HG03095 (cell line): ENCODE measurements at regions not wholly inside any gene's neighbourhood (a gene's known extent, or its start where the extent isn't known, plus 50 kb on each side); places are given as distances from the start of the nearest gene placed in this dataset.
"Not testable (repeated sequence)": the region's sequence is repeated elsewhere in the genome, so short reads cannot be mapped to it uniquely, and the experiment has no call there.

Experiments
- ATAC-seq: cut with Tn5 transposase; IDR thresholded peaks from one replicate; pipeline ENCODE4 v1.9.1; 2021; ENCODE audit warnings: moderate library complexity; ENCODE audit not compliant: unreplicated experiment

- ATAC-seq, result no peak
Measured at GRCh38 chr1:73859227-73859626, 338.7 kb downstream of the LRRIQ3 start.

- ATAC-seq, result no peak
Measured at GRCh38 chr1:73854527-73854926, 343.4 kb downstream of the LRRIQ3 start.

- no peak for ATAC-seq
Measured at GRCh38 chr1:73842436-73842835, 355.5 kb downstream of the LRRIQ3 start.

GRCh38 chr1:73839922-73840321, 358.1 kb downstream of the LRRIQ3 start:
- ATAC-seq, result no peak

DNA sequence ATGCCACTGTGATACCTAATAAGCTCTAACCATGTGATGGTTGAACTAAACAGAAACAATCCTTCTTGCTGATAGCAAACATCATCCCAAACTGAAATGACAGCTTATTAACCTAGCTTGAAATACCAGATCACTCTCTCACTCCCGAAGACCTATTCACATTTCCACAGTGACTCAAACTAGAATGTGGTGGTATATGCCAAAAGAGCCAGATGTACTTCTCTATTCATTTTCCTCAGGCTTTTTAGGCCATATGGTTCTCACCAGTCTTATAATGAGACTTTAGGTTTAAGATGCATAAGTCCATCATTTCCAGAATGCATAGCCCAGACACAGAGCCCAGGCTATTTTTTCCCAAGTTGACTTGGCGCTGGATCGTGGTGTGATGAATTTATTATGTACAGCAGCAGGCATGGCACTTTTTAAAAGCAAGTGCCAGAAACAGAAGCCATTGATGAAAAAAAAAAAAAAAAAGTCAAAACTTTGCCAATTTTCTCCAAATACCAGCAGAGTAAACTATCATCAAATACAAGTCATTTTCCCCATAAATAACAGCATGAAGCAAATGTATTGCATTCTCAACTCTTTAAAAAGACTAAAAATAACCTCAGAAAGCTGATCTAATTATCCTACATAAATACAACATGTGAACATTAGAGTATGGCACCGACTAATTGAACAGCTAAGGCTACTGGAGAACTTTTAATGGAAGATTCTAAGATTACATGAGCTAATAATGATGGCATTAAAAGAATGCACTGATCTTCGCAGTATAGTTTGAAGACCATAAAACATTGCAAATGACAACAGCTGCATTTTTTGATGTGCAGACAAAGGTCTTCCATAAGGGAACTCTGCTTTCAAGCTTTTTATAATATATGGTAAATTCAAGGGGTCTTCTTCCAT, 365.4 kb downstream of the LRRIQ3 start:
- ATAC-seq, result no peak

DNA sequence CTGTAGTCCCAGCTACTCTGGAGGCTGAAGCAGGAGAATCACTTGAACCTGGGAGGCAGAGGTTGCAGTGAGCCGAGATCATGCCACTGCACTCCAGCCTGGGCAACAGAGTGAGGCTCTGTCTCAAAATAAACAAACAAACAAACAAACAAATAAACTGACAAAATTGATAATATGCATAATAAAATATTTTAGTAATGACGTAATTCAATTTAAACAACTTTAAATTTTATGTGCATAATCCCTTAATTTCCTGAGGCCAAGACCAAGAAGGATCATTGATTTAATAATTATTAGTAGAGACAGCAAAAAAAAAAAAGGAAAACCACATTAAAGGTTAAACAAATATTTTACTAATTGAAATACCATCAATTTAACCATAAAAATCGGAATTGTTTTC, 370.7 kb downstream of the LRRIQ3 start:
- not testable (repeated sequence) for ATAC-seq

DNA sequence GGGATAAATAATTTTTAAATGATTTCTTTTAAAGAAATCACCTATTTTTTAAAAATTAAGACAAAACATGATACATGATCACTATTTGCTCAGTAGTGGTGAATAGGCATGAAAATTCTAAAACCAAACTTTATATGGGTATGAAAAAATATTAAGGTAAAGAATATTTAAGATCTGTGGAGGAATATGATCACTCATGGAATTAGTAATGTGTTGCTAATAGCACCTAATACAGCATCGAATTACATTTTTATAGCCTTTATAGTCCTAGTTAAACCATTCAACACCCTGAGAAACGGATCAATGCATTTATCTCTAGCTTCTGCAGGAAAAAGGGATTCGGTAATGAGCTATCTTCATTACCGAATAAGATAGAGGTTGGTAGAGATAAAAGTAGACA, 373.9 kb downstream of the LRRIQ3 start:
- no peak for ATAC-seq

GRCh38 chr1:73821520-73821919, 376.5 kb downstream of the LRRIQ3 start:
- no peak for ATAC-seq

DNA sequence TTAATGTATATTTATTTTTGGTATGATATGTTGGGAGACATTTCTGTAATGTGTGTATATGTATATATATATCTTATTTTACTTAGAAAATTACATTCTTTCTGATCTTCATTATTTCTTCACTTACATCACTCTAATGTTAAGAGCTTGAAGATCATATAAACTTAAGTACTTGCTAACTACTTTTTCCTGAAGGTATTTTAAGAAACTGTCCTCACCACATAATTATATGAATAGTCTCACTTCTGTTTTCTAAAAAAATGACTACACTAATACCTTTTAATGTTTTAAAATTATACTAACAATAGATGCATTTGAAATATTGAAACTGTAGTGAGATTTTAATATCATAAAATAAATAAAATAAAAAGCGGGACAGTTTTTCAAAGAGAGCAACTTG, 377.1 kb downstream of the LRRIQ3 start:
- ATAC-seq, result no peak

DNA sequence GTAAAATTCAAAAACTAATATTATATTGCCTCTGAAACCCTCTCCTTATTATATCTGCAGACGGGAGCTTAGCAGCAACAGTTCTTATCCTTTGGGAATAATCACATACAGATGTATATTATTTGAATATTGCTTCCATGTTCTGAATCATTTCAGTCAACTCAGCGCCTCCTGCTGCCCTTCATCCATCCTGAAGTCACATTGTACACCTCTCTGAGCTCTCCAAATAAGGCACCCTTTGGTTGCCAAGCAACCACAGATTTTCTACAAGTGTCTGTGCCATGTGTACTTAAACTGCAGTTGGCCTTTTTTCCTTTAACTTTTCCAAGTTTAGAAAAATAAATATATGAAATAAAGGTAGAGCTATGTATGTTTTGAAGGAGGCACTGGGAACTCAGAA, 384.3 kb downstream of the LRRIQ3 start:
- ATAC-seq, result no peak

DNA sequence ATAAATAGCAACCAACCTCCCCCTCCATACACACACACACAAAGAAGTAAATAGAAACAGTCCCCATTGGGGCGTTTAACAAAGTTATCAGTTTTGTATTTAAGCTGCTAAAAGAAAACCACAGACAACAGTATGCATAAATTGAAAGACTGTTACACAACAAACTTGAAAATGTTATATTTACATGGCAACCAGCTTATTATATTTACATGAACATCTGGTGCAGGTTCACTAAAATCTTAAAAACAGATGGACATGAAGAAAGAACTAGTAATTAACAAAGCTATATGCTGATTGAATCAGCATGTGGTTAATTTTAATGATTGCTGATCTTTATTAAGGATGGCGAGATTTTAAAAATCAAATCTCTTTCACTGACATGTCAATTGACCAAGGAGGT, 384.7 kb downstream of the LRRIQ3 start:
- ATAC-seq, result no peak

GRCh38 chr1:73811798-73812197, 386.2 kb downstream of the LRRIQ3 start:
- ATAC-seq, result no peak

DNA sequence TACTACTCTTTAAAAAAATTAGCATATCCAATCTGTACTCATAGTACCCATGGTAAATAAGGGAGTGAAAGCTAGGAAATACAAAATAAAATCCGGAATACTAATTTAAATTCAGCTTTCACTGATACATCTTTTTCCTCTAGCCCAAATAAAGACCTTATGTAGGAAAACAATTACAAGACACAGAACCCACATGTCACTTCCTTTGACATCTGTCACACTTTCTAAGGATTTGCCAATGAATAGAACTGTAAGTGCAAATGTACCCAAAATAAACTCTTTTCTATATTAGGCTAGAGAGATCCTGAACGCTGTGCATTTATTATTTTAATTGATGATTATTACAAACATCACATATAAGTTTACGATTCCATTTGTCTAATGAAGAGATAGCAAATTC, 393.0 kb downstream of the LRRIQ3 start:
- no peak for ATAC-seq

DNA sequence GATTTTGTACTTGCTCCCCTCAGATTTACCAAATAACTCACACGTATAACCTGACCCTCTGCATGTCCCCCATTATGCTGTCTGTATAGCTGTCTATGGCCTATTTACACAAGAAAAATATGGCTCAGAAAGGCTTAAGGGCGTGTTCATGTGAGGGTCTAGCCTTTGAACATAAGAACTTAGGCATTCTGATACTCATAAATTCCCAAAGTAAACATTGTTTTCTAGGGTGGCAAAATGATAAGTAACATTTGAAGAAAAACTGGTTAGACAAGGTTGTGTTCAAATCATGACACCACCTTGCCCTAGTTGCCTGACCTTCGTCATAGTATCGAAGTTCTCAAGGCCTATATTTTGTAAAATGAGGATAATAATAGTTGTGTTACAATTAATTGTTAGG, 394.6 kb downstream of the LRRIQ3 start:
- no peak for ATAC-seq

DNA sequence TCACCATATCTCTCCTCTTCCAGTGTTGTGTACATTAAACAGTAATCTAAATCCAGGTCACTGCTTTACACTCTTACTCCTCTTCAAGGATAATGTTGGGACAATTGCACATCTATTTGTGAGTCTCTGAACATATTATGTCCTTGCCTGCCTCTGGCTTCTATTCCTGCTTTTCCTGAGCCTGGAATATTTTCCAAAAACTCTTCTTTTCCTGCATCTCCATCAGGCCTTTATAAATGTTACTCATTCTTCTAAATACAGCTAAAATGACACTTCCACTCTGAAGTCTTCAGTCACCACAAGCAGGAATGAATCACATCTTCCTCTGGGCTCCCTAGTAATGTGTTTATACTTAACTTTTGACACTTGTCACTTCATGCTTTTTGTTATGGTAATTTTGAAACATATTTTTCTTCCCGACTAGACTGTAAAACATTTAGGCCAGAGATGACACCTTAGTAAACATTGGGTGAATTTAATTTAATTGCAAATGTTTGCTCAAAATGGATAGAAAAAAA, 396.0 kb downstream of the LRRIQ3 start:
- ATAC-seq, result no peak

GRCh38 chr1:73800376-73800775, 397.6 kb downstream of the LRRIQ3 start:
- ATAC-seq, result no peak

- ATAC-seq, result no peak
Measured at GRCh38 chr1:73789965-73790364, 408.0 kb downstream of the LRRIQ3 start.

DNA sequence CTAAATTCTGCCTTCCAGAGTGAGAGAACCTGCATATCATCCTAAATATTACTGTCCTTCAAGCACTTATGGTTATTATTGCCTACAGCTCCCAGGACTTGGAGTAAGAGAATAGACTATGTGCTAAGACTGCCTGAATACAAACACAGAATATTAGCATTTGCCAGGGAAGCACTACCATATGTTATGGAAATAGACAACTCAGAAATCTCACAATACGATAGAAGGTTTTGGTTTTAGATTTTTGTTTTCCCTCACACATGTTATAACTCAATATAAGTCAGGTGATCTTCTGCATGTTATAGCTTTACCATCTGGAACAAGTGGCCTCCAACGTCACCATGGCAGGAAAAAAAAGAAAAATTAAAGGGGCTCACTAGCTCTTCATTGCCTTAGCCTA, 413.9 kb downstream of the LRRIQ3 start:
- ATAC-seq, result no peak

- no peak for ATAC-seq
Measured at GRCh38 chr1:73783352-73783751, 414.6 kb downstream of the LRRIQ3 start.

DNA sequence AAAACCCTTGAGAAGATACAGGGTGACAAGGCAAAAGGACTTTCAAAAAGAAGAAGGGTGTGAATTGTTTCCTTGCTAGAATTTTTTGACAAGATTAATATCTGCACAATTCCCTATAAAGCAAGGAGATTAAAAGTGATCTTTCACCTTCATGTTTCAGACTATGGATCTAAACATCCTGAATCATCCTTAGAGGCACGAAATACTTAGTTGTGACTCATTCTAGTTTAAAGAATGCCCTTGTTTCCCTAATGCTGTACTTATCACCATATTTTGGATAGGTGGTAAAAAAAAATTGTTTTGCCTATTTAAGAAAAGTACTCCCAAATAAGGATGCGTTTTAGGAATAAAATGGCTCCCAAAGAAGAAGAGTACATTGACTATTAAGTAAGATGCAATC, 415.1 kb downstream of the LRRIQ3 start:
- ATAC-seq, result no peak

DNA sequence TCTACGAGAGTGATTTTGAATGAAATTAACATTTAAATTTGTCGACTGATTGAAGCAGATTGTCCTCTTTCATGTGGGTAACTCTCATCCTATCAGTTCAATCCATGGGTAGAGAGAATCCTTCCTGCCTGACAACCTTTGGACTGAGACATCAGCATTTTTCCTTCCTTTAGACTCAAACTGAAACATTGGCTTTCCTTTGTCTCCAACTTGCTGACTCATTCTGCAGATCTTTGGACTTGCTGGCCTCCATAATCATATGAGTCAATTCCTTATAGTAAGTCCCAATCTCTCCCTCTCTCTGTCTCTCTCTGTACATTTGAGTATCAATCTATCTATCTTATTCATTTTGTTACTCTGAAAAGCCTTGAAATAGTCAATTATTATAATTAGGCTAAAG, 416.7 kb downstream of the LRRIQ3 start:
- ATAC-seq, result no peak

DNA sequence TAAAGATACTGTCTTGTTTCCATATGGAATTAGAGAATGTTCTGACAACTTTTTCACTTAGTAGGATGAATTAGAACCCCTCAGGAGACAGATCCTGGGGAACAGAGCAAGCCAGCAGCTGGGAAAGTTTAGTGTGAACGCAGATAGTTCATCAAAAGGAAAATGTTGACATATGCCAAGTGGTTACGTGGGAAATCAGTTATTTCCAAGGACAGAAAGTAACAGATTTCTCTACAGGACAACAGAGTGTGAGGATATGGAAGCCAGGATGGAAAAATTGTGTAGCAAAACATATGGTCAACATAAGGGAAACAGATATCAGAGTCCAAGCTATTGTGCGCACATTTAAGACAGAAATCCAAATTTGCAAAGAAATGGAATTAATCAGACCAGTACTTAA, 419.5 kb downstream of the LRRIQ3 start:
- ATAC-seq, result no peak

DNA sequence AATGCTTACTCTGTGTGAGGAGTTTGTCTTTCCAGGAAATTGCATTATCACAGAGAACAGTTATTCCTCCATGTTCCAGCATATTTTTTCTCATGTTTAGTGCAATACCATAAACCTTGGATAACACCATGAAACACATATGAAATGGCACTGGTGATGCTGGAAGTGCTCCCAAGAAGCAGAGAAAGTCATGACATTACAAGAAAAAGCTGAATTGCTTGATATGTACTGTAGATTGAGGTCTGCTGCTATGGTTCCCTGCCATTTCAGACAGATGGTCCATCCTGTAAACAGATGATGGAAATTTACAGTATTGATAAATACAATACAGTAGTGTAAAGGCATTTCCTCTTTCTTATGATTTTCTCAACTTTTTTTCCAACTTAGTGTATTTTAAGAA, 422.1 kb downstream of the LRRIQ3 start:
- ATAC-seq, result no peak
